Fibroblast of lung (primary cell): ENCODE measurements at regions not wholly inside any gene's neighbourhood (a gene's known extent, or its start where the extent isn't known, plus 50 kb on each side); places are given as distances from the start of the nearest gene placed in this dataset.

Experiments used
- CTCF ChIP-seq, 2 donors: IDR thresholded peaks in 1 of 2; conservative IDR thresholded peaks in 1 of 2; 1 replicate in 1 of 2; 2 replicates in 1 of 2; pipeline ENCODE4 v1.5.1; 2011 to 2012; ENCODE audit warnings: low read length in 2 of 2, control low read depth in 1 of 2, inconsistent platforms in 1 of 2, low read depth in 1 of 2, mild to moderate bottlenecking in 1 of 2
- EZH2 ChIP-seq: IDR thresholded peaks from 2 replicates; pipeline ENCODE4 v1.5.1; 2012; ENCODE audit warnings: low read length, control low read depth, mild to moderate bottlenecking; ENCODE audit errors: missing control alignments

GRCh38 chr6:15922510-15923250 lies 206.2 kb upstream of the MYLIP start:
- TF ChIP-seq CTCF (conservative IDR thresholded peaks at IDR 0.05 in 1 of 2, IDR thresholded peaks at IDR 0.05 in 1 of 2; ENCODE audit: low read depth in 1 of 2, low read length in 2 of 2) (no peak), EZH2 (no peak)
